ENCODE measurements at regions not wholly inside any gene's neighbourhood (a gene's known extent, or its start where the extent isn't known, plus 50 kb on each side); places are given as distances from the start of the nearest gene placed in this dataset.
"Not testable (repeated sequence)": the region's sequence is repeated elsewhere in the genome, so short reads cannot be mapped to it uniquely, and the experiment has no call there.

DNA sequence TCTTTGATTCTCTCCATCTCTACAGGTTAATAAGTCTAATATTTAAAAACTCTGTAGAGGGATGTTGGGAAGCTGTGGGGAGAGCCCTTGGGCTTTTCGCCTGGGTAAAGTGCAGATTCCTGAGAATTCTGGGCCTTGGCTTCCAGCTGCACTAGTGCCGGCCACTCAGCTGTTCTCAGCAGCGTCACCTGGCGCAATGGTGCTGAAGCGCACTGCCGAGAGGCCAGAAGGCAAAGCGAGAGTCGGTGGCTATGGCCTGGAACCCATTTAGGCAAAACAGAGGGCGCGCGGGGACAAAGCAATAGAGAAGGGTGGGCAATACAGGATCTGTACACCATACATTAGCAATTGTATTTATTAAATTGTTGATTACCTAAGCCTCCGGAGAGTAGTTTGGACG is 168.7 kb downstream of the FAM72C start:
- not testable (repeated sequence) for H4K8ac ChIP-seq (ENCODE audit: low read depth, low read length); DNase-seq; H3K9ac ChIP-seq (ENCODE audit: low read length); H3K56ac ChIP-seq (ENCODE audit: low read length); H3K36me3 ChIP-seq (ENCODE audit: control insufficient read depth, insufficient read depth, low read length); H3K18ac ChIP-seq (ENCODE audit: low read length); H4K5ac ChIP-seq (ENCODE audit: low read length); H2BK120ac ChIP-seq (ENCODE audit: low read depth, low read length); H3K4me1 ChIP-seq (ENCODE audit: control insufficient read depth, low read depth, low read length); H3K4me3 ChIP-seq (ENCODE audit: low read length); H3K79me1 ChIP-seq (ENCODE audit: low read length); H2AK5ac ChIP-seq (ENCODE audit: low read length); H2BK15ac ChIP-seq (replicated peaks; ENCODE audit: low read depth); H3K23ac ChIP-seq (ENCODE audit: low read length); H3K27me3 ChIP-seq (ENCODE audit: insufficient read depth, low read length, poor library complexity); H3K27ac ChIP-seq (ENCODE audit: low read depth, low read length); H3K4ac ChIP-seq (ENCODE audit: low read depth, low read length); H2BK5ac ChIP-seq (ENCODE audit: low read length); H3K79me2 ChIP-seq (ENCODE audit: control insufficient read depth, insufficient read depth, low read length); H3K4me2 ChIP-seq (ENCODE audit: low read length)
- no CpG with 5 or more reads among the region's 13 CpGs for WGBS (ENCODE audit: extremely low coverage, insufficient coverage, low lambda C conversion rate)

DNA sequence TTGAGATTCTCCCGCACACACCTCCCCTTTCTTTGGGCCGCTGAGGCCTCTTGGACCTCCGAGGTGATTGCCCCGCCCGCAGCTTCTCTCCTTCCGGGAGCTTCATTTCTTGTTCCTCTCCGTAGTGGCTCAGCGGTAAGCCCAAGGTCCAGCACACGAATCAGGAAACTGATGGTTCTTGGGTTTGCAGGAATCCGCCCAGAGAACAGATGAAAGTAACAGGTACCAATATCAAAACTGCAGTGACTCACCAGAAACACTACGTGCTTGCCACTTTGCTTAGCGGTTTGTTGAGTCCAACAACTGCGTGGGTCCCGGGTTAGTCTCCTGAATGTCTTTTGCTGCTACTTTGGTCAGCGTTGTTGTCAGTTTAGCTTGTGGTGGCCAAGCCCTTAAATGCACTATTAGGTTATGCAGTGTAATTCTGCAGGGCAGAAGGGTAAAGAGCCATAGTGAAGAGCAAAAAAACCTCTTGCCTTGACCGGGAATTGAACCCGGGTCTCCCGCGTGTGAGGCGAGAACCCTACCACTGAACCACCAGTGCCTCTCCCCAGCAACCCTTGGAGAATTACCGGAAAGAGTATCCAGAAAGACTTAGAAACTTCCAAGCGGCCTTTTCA is 172.1 kb downstream of the FAM72C start:
- H3K4ac ChIP-seq (ENCODE audit: low read depth, low read length); H3K4me1 ChIP-seq (ENCODE audit: control insufficient read depth, low read depth, low read length); H3K56ac ChIP-seq (ENCODE audit: low read length); H3K36me3 ChIP-seq (ENCODE audit: control insufficient read depth, insufficient read depth, low read length); H3K79me2 ChIP-seq (ENCODE audit: control insufficient read depth, insufficient read depth, low read length); H3K9ac ChIP-seq (ENCODE audit: low read length); H2BK5ac ChIP-seq (ENCODE audit: low read length); H2BK120ac ChIP-seq (ENCODE audit: low read depth, low read length); H3K27me3 ChIP-seq (ENCODE audit: insufficient read depth, low read length, poor library complexity); H2AK5ac ChIP-seq (ENCODE audit: low read length); H4K5ac ChIP-seq (ENCODE audit: low read length); DNase-seq; H3K23ac ChIP-seq (ENCODE audit: low read length); H2BK15ac ChIP-seq (replicated peaks; ENCODE audit: low read depth); H3K27ac ChIP-seq (ENCODE audit: low read depth, low read length); H3K4me2 ChIP-seq (ENCODE audit: low read length); H4K8ac ChIP-seq (ENCODE audit: low read depth, low read length); H3K4me3 ChIP-seq (ENCODE audit: low read length); H3K79me1 ChIP-seq (ENCODE audit: low read length); H3K18ac ChIP-seq (ENCODE audit: low read length): not testable (repeated sequence)
- WGBS (ENCODE audit: extremely low coverage, insufficient coverage, low lambda C conversion rate) = no CpG with 5 or more reads among the region's 22 CpGs

DNA sequence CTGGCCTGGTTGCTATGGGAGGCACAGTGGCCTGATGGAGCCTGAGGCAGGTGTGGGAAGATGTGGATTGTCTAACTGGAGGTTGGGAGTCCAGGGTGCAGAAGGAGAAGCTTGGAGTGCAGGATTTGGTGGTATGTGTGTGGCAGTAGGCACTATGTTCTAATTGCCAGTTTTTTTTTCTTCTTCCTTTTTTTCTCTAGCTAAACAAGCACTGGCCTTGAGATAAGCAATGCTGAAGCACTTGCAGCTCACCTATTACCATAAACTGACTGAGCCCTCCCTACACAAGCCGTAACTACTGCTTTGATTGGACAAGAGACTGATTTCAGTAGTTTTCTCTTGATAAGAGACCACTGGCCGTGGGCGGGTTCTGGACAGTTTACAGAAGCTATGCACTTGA is 175.4 kb downstream of the FAM72C start:
- H3K27me3 ChIP-seq (ENCODE audit: insufficient read depth, low read length, poor library complexity); H3K4me2 ChIP-seq (ENCODE audit: low read length); H3K56ac ChIP-seq (ENCODE audit: low read length); H3K18ac ChIP-seq (ENCODE audit: low read length); H3K4me3 ChIP-seq (ENCODE audit: low read length); H3K79me1 ChIP-seq (ENCODE audit: low read length); H4K8ac ChIP-seq (ENCODE audit: low read depth, low read length); H3K4ac ChIP-seq (ENCODE audit: low read depth, low read length); H2BK5ac ChIP-seq (ENCODE audit: low read length); H3K36me3 ChIP-seq (ENCODE audit: control insufficient read depth, insufficient read depth, low read length); H2AK5ac ChIP-seq (ENCODE audit: low read length); H3K23ac ChIP-seq (ENCODE audit: low read length); H4K5ac ChIP-seq (ENCODE audit: low read length); H2BK120ac ChIP-seq (ENCODE audit: low read depth, low read length); DNase-seq; H3K79me2 ChIP-seq (ENCODE audit: control insufficient read depth, insufficient read depth, low read length); H2BK15ac ChIP-seq (replicated peaks; ENCODE audit: low read depth); H3K27ac ChIP-seq (ENCODE audit: low read depth, low read length); H3K9ac ChIP-seq (ENCODE audit: low read length); H3K4me1 ChIP-seq (ENCODE audit: control insufficient read depth, low read depth, low read length): not testable (repeated sequence)
- WGBS (ENCODE audit: extremely low coverage, insufficient coverage, low lambda C conversion rate) = no CpG with 5 or more reads among the region's 3 CpGs

DNA sequence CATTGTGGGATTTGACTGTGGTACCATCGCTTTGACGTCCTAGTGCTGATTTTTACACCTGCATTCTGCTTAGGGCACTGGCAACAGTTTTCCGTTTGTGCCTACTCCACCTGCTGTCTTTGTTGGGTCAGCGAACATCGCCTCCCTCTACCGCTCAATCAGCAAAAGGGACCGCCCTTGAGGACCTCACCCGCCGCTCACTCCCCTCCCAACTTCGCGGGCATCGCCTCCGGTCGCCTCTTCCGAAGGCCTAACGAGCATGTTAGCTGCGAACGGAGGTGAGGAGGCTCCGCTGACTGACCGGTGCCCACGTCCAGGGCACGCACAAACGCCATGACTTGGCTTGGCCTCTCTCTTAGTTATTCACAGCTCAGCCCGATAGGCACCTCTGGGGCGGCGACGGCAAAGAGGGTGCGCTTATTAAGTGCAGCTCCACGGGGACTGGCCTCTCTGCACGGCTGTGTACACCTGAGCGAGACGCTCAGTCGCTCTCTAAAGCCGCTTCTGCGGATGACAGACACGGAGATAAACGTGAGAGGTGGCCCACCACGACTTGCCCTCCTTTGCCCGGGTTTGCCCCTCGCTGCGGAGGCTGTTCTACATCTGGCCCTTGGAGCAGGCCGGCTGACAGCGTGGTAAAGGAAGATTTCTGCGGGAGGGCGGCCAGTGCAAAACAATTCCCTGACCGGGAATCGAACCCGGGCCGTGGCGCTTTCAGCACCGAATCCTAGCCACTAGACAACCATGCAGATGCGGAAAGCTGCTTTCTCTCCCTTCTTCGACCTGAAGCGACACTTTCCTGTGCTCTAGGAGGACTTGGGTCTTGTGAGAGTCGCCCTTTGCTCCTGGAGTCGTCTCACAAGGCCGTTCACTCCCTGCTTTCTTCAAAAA is 179.5 kb downstream of the FAM72C start:
- not testable (repeated sequence) for H2BK120ac ChIP-seq (ENCODE audit: low read depth, low read length); H2AK5ac ChIP-seq (ENCODE audit: low read length); H3K4me3 ChIP-seq (ENCODE audit: low read length); DNase-seq; H3K23ac ChIP-seq (ENCODE audit: low read length); H3K36me3 ChIP-seq (ENCODE audit: control insufficient read depth, insufficient read depth, low read length); H3K79me1 ChIP-seq (ENCODE audit: low read length); H3K18ac ChIP-seq (ENCODE audit: low read length); H4K5ac ChIP-seq (ENCODE audit: low read length); H4K8ac ChIP-seq (ENCODE audit: low read depth, low read length); H2BK15ac ChIP-seq (replicated peaks; ENCODE audit: low read depth); H3K4me1 ChIP-seq (ENCODE audit: control insufficient read depth, low read depth, low read length); H3K4ac ChIP-seq (ENCODE audit: low read depth, low read length); H2BK5ac ChIP-seq (ENCODE audit: low read length); H3K27me3 ChIP-seq (ENCODE audit: insufficient read depth, low read length, poor library complexity); H3K56ac ChIP-seq (ENCODE audit: low read length); H3K9ac ChIP-seq (ENCODE audit: low read length); H3K27ac ChIP-seq (ENCODE audit: low read depth, low read length); H3K79me2 ChIP-seq (ENCODE audit: control insufficient read depth, insufficient read depth, low read length); H3K4me2 ChIP-seq (ENCODE audit: low read length)
- WGBS (ENCODE audit: extremely low coverage, insufficient coverage, low lambda C conversion rate) = no CpG with 5 or more reads among the region's 57 CpGs

DNA sequence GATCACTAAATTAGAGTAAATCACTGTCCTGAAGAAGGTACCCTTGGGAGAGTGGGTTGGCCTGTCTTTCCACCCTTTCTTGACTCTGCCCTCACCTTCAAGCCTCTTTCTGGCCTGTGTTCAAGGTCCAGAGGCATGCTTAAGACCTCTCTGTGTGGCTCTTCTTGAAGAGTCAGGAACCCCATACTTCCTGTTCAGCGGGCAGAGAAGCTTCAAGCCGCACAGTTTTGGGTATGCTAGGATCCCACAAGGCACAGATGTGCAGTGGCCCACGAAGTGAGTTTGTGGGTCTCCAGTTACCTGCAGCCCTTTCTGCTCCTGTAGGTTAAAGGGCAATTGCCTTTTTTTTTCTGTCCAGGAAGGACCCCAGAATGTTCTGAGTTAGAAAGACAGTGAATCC is 185.4 kb downstream of the FAM72C start:
- not testable (repeated sequence) for DNase-seq; H3K4ac ChIP-seq (ENCODE audit: low read depth, low read length); H4K8ac ChIP-seq (ENCODE audit: low read depth, low read length); H2BK120ac ChIP-seq (ENCODE audit: low read depth, low read length); H3K56ac ChIP-seq (ENCODE audit: low read length); H4K5ac ChIP-seq (ENCODE audit: low read length); H2AK5ac ChIP-seq (ENCODE audit: low read length); H3K79me2 ChIP-seq (ENCODE audit: control insufficient read depth, insufficient read depth, low read length); H3K9ac ChIP-seq (ENCODE audit: low read length); H2BK15ac ChIP-seq (replicated peaks; ENCODE audit: low read depth); H3K4me3 ChIP-seq (ENCODE audit: low read length); H3K4me2 ChIP-seq (ENCODE audit: low read length); H2BK5ac ChIP-seq (ENCODE audit: low read length); H3K23ac ChIP-seq (ENCODE audit: low read length); H3K4me1 ChIP-seq (ENCODE audit: control insufficient read depth, low read depth, low read length); H3K18ac ChIP-seq (ENCODE audit: low read length); H3K27me3 ChIP-seq (ENCODE audit: insufficient read depth, low read length, poor library complexity); H3K36me3 ChIP-seq (ENCODE audit: control insufficient read depth, insufficient read depth, low read length); H3K27ac ChIP-seq (ENCODE audit: low read depth, low read length); H3K79me1 ChIP-seq (ENCODE audit: low read length)
- no CpG with 5 or more reads among the region's 3 CpGs for WGBS (ENCODE audit: extremely low coverage, insufficient coverage, low lambda C conversion rate)

Measured in mesendoderm (in vitro differentiated cells).